ENCODE measurements at regions not wholly inside any gene's neighbourhood (a gene's known extent, or its start where the extent isn't known, plus 50 kb on each side); places are given as distances from the start of the nearest gene placed in this dataset.

- TF ChIP-seq ELK1 (IDR thresholded peaks at IDR 0.05; ENCODE audit: low read depth, low read length) (no peak), EHF (CRISPR knock-in tag; IDR thresholded peaks at IDR 0.05) (no peak), MAZ (IDR thresholded peaks at IDR 0.05; ENCODE audit: borderline replicate concordance, low read depth, low read length) (no peak), ZFP36 (IDR thresholded peaks at IDR 0.05; ENCODE audit: borderline replicate concordance, partially characterized antibody) (no peak), MYC (IDR thresholded peaks at IDR 0.05; ENCODE audit: borderline replicate concordance, low read length) (no peak), JUNB (IDR thresholded peaks at IDR 0.05) (no peak), JUN (IDR thresholded peaks at IDR 0.05) (no peak), NFE2L2 (conservative IDR thresholded peaks at IDR 0.05; ENCODE audit: low read length) (0 out of 2 replicates have a peak, but pooled peaks have one; percentile 6), KDM5A (IDR thresholded peaks at IDR 0.05) (no peak), HES2 (IDR thresholded peaks at IDR 0.05) (no peak), FOSL2 (IDR thresholded peaks at IDR 0.05) (0 out of 2 replicates have a peak, but pooled peaks have one; percentile 8), FOSL2 (CRISPR knock-in tag; IDR thresholded peaks at IDR 0.05) (no peak; the same call in 1 of the 2 replicates), RFX5 (IDR thresholded peaks at IDR 0.05) (no peak), ESRRA (IDR thresholded peaks at IDR 0.05; ENCODE audit: borderline replicate concordance, low read length) (no peak), HOXB5 (CRISPR knock-in tag; IDR thresholded peaks at IDR 0.05) (no peak), HMGXB4 (CRISPR knock-in tag; IDR thresholded peaks at IDR 0.05; ENCODE audit: borderline replicate concordance) (no peak), EP300 (IDR thresholded peaks at IDR 0.05) (no peak; a peak in 1 of 5 replicates), POLR2A (IDR thresholded peaks at IDR 0.05; ENCODE audit: low read length) (no peak), CBX2 (IDR thresholded peaks at IDR 0.05; ENCODE audit: borderline replicate concordance, low read depth) (no peak), BCL3 (IDR thresholded peaks at IDR 0.05) (no peak), GATA3 (IDR thresholded peaks at IDR 0.05; ENCODE audit: borderline replicate concordance) (peak; percentile 46; the same call in 1 of the 2 replicates), HOXB13 (CRISPR knock-in tag; IDR thresholded peaks at IDR 0.05; ENCODE audit: low read depth) (no peak)
Observed at GRCh38 chr6:105810105-105810921, 275.8 kb upstream of the PRDM1 start (continued).

GRCh38 chr6:105808571-105808970 is 277.6 kb upstream of the PRDM1 start:
- no peak for FAIRE-seq
- no peak overlapping the region for H3K4me3 ChIP-seq
- peaks cover 10% of the 10 kb centered on the region; the same call in 2 of the 3 replicates for H3K9me3 ChIP-seq
- TF ChIP-seq RCOR1 (IDR thresholded peaks at IDR 0.05; ENCODE audit: low read depth, low read length) (no peak), NFE2L2 (conservative IDR thresholded peaks at IDR 0.05; ENCODE audit: low read length) (no peak), ZC3H11A (IDR thresholded peaks at IDR 0.05) (no peak), RAD21 (conservative IDR thresholded peaks at IDR 0.05 in 1 of 2, IDR thresholded peaks at IDR 0.05 in 1 of 2) (no peak), MAX (IDR thresholded peaks at IDR 0.05) (no peak)
- H3K4me2 ChIP-seq = no peak overlapping the region
- H3K27ac ChIP-seq = peak overlapping the region; percentile 77 to 86; a peak in 5 of 6 replicates
- ChIA-PET CTCF (no interaction called here), POLR2A (no interaction called here)
- ATAC-seq = no peak
- H3K4me1 ChIP-seq = peaks cover 40% of the 10 kb centered on the region
- 70% methylated on average over 2 of the region's 2 CpGs for WGBS (ENCODE audit: missing lambda C conversion rate)
- no peak for DNase-seq (ENCODE audit: low read depth in 1 of 2, low spot score in 1 of 2)
